ENCODE measurements at regions not wholly inside any gene's neighbourhood (a gene's known extent, or its start where the extent isn't known, plus 50 kb on each side); places are given as distances from the start of the nearest gene placed in this dataset.

GRCh38 chr14:50049703-50050570 is 66.4 kb downstream of the VCPKMT start:
- no peak for TF ChIP-seq CTCF (IDR thresholded peaks at IDR 0.05; ENCODE audit: low read depth, low read length)
- no peak for DNase-seq (ENCODE audit: extremely low read depth, low read depth)

DNA sequence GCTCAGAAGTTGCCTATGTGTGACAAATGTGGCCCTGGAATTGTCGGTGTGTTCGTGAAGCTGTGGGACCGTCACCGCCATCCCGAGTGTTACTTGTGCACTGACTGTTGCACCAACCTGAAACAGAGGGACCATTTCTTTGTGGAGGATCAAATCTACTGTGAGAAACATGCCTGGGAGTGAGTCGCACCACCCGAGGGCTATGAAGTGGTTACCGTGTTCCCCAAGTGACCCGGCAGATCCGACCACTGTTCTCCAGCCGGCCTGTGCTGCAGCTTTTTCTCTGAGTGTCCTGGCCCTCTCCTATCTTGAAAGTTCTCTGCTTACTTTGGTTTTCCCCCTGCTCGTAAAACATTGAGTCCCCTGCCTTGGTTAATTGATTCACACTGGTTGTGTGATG is 65.3 kb downstream of the VCPKMT start:
- TF ChIP-seq CTCF (IDR thresholded peaks at IDR 0.05; ENCODE audit: low read depth, low read length): no peak
- DNase-seq (ENCODE audit: extremely low read depth, low read depth): no peak

- TF ChIP-seq CTCF (IDR thresholded peaks at IDR 0.05; ENCODE audit: low read depth, low read length): no peak
- no peak for DNase-seq (ENCODE audit: extremely low read depth, low read depth)
Observed at GRCh38 chr14:50051706-50052105, 64.7 kb downstream of the VCPKMT start.

DNA sequence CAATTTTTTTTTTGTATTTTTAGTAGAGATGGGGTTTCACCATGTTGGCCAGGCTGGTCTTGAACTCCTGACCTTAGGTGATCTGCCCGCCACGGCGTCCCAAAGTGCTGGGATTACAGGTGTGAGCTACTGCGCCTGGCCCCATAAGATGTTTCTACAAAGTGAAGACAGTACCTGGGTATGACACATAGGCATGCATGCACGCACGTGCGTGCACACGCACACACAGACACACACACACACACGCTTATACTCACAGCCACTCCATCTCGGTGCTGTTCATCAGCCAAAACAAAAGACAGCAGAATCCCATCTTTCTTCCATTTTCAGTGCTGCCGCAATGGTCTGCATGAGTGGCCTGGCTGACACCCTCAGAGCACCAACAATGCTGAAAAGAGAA is 63.9 kb downstream of the VCPKMT start:
- TF ChIP-seq CTCF (IDR thresholded peaks at IDR 0.05; ENCODE audit: low read depth, low read length): no peak
- no peak for DNase-seq (ENCODE audit: extremely low read depth, low read depth)

GRCh38 chr14:50053935-50054334 is 62.4 kb downstream of the VCPKMT start:
- TF ChIP-seq CTCF (IDR thresholded peaks at IDR 0.05; ENCODE audit: low read depth, low read length): no peak
- DNase-seq (ENCODE audit: extremely low read depth, low read depth): no peak

- no peak for TF ChIP-seq CTCF (IDR thresholded peaks at IDR 0.05; ENCODE audit: low read depth, low read length)
- no peak for DNase-seq (ENCODE audit: extremely low read depth, low read depth)
Observed at GRCh38 chr14:50055461-50056228, 60.7 kb downstream of the VCPKMT start.

DNA sequence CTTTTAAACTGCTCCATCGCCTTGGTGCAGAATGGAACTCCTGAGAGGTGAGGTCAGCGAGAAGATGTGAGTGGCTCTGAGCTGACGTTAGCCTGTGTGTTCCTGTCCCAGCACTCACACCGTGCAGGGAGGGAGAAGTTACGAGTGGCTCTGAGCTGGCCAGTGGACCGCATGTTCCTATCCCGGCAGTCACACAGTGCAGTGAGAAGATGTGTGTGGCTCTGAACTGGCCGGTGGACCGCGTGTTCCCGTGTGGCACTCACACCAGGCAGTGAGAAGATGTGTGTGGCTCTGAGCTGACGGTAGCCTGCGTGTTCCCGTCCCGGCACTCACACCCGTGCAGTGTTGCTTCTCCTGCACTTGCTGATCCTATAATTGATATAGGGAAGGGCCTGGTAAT is 59.9 kb downstream of the VCPKMT start:
- no peak for TF ChIP-seq CTCF (IDR thresholded peaks at IDR 0.05; ENCODE audit: low read depth, low read length)
- no peak for DNase-seq (ENCODE audit: extremely low read depth, low read depth)
